GM13977 (cell line): ENCODE measurements at regions not wholly inside any gene's neighbourhood (a gene's known extent, or its start where the extent isn't known, plus 50 kb on each side); places are given as distances from the start of the nearest gene placed in this dataset.

Experiments used
- DNase-seq: peaks from one replicate; pipeline ENCODE4 v3.0.0; 2012; ENCODE audit warnings: low spot score
- CTCF ChIP-seq: IDR thresholded peaks from 2 replicates; pipeline ENCODE4 v1.5.1; 2012; ENCODE audit warnings: mild to moderate bottlenecking, control low read depth; ENCODE audit not compliant: insufficient read depth; ENCODE audit errors: extremely low read depth, missing control alignments
- in situ Hi-C: fragments of 300-500 bp; cut with MboI; formaldehyde crosslinking; loops from one replicate; pipeline ENCODE4 v1.12.0; 2022; ENCODE audit warnings: low sequenced_read_pairs, low pct_unique_long_range_greater_than_20kb, mixed read lengths, inconsistent platforms; ENCODE audit not compliant: unreplicated experiment

- no peak for DNase-seq
- in situ Hi-C loops = no loop called here
- TF ChIP-seq CTCF = no peak
Observed at GRCh38 chr5:35488791-35489190, 128.9 kb upstream of the SPEF2 start.

GRCh38 chr5:35488055-35488454 lies 129.6 kb upstream of the SPEF2 start:
- in situ Hi-C loops = no loop called here
- no peak for DNase-seq
- no peak for TF ChIP-seq CTCF

GRCh38 chr5:35487233-35488025 lies 130.2 kb upstream of the SPEF2 start:
- no peak for TF ChIP-seq CTCF
- no peak for DNase-seq
- in situ Hi-C loops = no loop called here

- TF ChIP-seq CTCF = no peak
- no peak for DNase-seq
- in situ Hi-C loops = no loop called here
Observed at GRCh38 chr5:35485487-35485886, 132.2 kb upstream of the SPEF2 start.

GRCh38 chr5:35484241-35484640 lies 133.4 kb upstream of the SPEF2 start:
- no peak for DNase-seq
- no peak for TF ChIP-seq CTCF
- in situ Hi-C loops = no loop called here

- TF ChIP-seq CTCF = no peak
Observed at GRCh38 chr5:35483780-35484179, 133.9 kb upstream of the SPEF2 start.

More at GRCh38 chr5:35483780-35484179, 133.9 kb upstream of the SPEF2 start:
- no peak for DNase-seq
- in situ Hi-C loops = no loop called here
